ENCODE measurements at regions not wholly inside any gene's neighbourhood (a gene's known extent, or its start where the extent isn't known, plus 50 kb on each side); places are given as distances from the start of the nearest gene placed in this dataset.

GRCh38 chr5:135120951-135121350, 86.9 kb upstream of the PITX1 start:
- TF ChIP-seq, protein P1, sequence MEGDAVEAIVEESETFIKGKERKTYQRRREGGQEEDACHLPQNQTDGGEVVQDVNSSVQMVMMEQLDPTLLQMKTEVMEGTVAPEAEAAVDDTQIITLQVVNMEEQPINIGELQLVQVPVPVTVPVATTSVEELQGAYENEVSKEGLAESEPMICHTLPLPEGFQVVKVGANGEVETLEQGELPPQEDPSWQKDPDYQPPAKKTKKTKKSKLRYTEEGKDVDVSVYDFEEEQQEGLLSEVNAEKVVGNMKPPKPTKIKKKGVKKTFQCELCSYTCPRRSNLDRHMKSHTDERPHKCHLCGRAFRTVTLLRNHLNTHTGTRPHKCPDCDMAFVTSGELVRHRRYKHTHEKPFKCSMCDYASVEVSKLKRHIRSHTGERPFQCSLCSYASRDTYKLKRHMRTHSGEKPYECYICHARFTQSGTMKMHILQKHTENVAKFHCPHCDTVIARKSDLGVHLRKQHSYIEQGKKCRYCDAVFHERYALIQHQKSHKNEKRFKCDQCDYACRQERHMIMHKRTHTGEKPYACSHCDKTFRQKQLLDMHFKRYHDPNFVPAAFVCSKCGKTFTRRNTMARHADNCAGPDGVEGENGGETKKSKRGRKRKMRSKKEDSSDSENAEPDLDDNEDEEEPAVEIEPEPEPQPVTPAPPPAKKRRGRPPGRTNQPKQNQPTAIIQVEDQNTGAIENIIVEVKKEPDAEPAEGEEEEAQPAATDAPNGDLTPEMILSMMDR (conservative IDR thresholded peaks at IDR 0.05; ENCODE audit: low read depth, low read length), result no peak
- no peak overlapping the region for H3K4me3 ChIP-seq (ENCODE audit: low read length)
- DNase-seq (ENCODE audit: low read depth), result no peak

- no peak for DNase-seq (ENCODE audit: low read depth)
- TF ChIP-seq, protein P1 (conservative IDR thresholded peaks at IDR 0.05; ENCODE audit: low read depth, low read length), result no peak
- no peak overlapping the region for H3K4me3 ChIP-seq (ENCODE audit: low read length)
These were observed 85.5 kb upstream of the PITX1 start for GRCh38 chr5:135119481-135119880.

- TF ChIP-seq, protein P1 (conservative IDR thresholded peaks at IDR 0.05; ENCODE audit: low read depth, low read length), result no peak
- H3K4me3 ChIP-seq (ENCODE audit: low read length), result no peak overlapping the region
- no peak for DNase-seq (ENCODE audit: low read depth)
These were observed 83.6 kb upstream of the PITX1 start for GRCh38 chr5:135117590-135117989.

DNA sequence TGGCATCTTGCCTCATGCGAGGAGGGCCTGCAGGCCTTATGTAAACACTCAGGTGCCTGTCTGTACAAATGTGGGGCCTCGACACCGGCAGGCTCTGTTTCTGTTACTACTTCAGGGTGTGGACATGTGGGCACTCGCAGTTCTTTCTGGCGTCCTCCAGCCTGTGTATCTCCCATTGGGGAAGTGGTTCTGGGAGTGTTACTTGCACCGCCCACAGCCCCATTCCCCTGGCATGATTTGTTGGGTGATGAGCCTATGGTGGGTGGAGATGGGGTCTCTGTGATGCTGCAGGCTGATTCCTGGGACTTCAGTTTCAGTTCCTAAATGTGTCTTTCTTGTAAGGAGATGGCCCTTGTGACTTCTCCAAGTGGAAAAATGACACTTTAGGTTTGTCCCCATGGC, 82.1 kb upstream of the PITX1 start:
- no peak for DNase-seq (ENCODE audit: low read depth)
- TF ChIP-seq, protein P1 (conservative IDR thresholded peaks at IDR 0.05; ENCODE audit: low read depth, low read length), result no peak

DNA sequence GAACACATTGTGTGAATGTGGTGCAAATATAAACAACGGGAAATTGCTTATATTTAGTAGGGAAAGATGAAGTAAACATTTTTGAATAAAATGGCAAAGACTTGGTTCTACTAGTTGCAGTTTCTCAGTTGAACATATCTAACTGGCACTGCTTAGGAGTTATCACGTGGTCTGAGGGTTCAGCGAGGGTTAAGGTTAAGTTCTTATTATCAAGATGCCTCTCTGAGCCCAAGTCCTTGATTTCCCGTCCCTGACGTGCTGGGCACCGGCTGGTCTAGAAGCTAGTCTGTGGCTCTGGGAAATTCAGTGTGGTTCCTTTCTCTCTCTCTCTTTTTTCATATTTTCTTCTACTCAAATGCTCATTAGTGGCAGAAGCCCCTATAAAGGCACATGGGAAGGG, 81.6 kb upstream of the PITX1 start:
- H3K4me3 ChIP-seq (ENCODE audit: low read length), result no peak overlapping the region
- TF ChIP-seq, protein P1 (conservative IDR thresholded peaks at IDR 0.05; ENCODE audit: low read depth, low read length), result no peak
- DNase-seq (ENCODE audit: low read depth), result no peak

More for the DNA sequence above, 82.1 kb upstream of the PITX1 start:
- H3K4me3 ChIP-seq (ENCODE audit: low read length), result no peak overlapping the region

- no peak overlapping the region for H3K4me3 ChIP-seq (ENCODE audit: low read length)
- TF ChIP-seq, protein P1 (conservative IDR thresholded peaks at IDR 0.05; ENCODE audit: low read depth, low read length), result no peak
- DNase-seq (ENCODE audit: low read depth), result no peak
These were observed 80.7 kb upstream of the PITX1 start for GRCh38 chr5:135114759-135115158.

DNA sequence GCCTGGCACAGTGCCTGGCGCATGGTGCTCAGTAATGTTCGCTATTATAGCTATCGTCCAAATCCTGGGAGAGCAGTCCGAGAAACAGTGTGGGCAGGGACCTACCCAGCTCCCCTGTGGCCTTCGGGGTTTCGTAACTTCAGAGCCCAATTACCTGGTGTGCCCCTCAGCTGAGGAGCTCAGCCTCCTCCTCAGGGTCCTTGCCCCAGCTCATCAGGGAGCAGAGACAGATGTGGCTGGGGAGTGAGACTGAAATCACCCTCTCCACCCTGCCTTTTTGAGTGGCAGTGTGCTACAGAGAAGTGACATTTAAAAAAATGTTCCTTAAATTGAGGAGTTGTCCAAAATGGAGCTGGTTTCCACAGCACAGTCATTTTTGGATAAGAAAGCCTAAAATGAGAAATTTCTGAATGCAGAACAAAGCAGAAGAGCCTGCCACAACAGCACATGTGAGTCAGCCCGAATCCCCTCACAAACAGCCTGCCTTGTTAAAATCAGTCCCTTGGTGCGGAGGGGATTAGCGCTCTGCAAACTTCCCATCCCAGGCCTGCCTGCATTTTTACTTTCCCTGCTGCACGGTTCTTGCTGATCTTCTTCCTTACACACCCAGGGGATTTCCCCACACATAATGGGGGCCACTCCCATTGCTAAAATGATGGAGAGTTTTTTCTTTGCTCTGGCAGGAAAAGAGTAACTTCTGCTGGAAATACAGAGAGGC, 78.1 kb upstream of the PITX1 start:
- TF ChIP-seq, protein P1 (conservative IDR thresholded peaks at IDR 0.05; ENCODE audit: low read depth, low read length), result no peak
- no peak for DNase-seq (ENCODE audit: low read depth)
- H3K4me3 ChIP-seq (ENCODE audit: low read length), result no peak overlapping the region

All from retinal pigment epithelial cell (primary cell).